NCI-H1105 treated with DMSO at 0.1 percent for 48 hours (cell line): ENCODE measurements at regions not wholly inside any gene's neighbourhood (a gene's known extent, or its start where the extent isn't known, plus 50 kb on each side); places are given as distances from the start of the nearest gene placed in this dataset.
A peak's percentile ranks its signal among the peaks of the same experiment; 100 is the strongest.
"Not testable (repeated sequence)": the region's sequence is repeated elsewhere in the genome, so short reads cannot be mapped to it uniquely, and the experiment has no call there.

Experiments used
- DNase-seq: peaks from one replicate; lab custom pipeline; 2025; lab: John Stamatoyannopoulos, UW

DNA sequence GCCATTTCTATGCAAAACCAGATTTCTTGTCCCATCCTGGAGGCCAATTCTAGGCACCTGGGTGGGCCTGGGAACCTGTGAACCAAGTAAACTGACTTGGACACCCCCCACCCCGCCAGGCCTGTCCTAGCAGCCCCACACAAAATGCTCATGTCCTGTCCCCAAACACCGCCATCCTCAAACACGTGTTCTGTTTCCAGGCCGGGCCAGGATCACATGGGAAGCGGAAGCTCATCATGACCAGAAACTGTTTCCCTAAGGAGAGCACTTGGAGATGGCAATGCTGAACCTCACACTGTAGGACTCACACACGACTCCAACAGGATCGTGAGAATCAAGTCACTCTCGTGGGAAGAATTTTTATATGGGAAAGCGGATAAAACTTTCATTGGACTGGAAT lies 78.7 kb upstream of the DRD5 start:
- not testable (repeated sequence) for DNase-seq

GRCh38 chr4:9703391-9703790 lies 78.0 kb upstream of the DRD5 start:
- peak; percentile 54 for DNase-seq

DNA sequence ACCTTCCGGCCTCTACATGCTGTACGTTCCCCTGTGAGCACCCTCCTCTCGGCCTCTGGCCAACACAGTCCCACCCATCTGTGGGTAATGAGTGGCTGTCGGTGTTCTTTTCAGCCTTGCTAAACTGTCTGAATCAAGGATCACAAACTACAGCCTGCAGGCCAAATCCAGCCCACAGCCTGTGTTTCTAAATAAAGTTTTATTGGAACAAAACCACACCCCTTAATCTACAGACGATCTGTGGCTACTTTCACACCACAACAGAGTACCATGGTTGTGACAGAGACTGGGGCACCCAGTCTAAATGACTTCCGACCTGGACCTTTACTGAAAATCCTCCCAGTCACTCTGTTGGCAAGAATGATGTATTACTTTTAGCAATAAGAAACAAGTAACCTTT lies 77.3 kb upstream of the DRD5 start:
- DNase-seq = not testable (repeated sequence)

GRCh38 chr4:9704551-9705332 lies 76.7 kb upstream of the DRD5 start:
- DNase-seq = no peak

- not testable (repeated sequence) for DNase-seq
Measured at GRCh38 chr4:9707281-9707680, 74.2 kb upstream of the DRD5 start.

GRCh38 chr4:9707936-9708335 lies 73.5 kb upstream of the DRD5 start:
- not testable (repeated sequence) for DNase-seq

GRCh38 chr4:9709724-9710123 lies 71.7 kb upstream of the DRD5 start:
- DNase-seq = no peak

GRCh38 chr4:9715271-9715670 lies 66.2 kb upstream of the DRD5 start:
- not testable (repeated sequence) for DNase-seq

GRCh38 chr4:9716093-9716492 lies 65.3 kb upstream of the DRD5 start:
- DNase-seq = no peak

GRCh38 chr4:9718246-9718939 lies 63.0 kb upstream of the DRD5 start:
- not testable (repeated sequence) for DNase-seq

DNA sequence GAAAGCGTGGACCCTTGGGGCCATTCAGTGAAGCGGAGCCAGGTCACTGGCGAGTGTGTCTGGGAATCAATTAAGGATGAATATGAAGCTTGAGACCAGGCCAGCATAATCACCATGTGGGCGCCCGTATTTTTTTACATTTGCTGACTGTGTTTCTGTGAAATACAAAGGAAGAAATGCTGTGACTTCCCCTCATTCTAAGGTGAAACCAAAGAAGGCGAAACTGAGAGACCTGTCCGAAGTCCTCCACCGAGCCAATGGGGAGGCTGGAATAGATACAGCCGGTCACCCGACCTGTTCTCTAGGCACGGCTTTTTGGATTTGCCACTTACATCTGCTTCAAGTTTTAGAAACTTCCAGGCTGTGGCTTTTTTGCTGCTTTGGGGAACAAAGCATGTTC lies 59.3 kb upstream of the DRD5 start:
- DNase-seq = not testable (repeated sequence)
